H1 (cell line): ENCODE measurements at regions not wholly inside any gene's neighbourhood (a gene's known extent, or its start where the extent isn't known, plus 50 kb on each side); places are given as distances from the start of the nearest gene placed in this dataset.

ENCODE experiments used
- CTCF ChIA-PET: fragments of 300-600 bp; sonication (Branson Sonifier 250); formaldehyde crosslinking; loops from one replicate; lab custom pipeline; 2021; ENCODE audit not compliant: partially characterized antibody; lab: Charles Lee
- POLR2A ChIA-PET: fragments of 300-600 bp; sonication (Branson Sonifier 250); formaldehyde crosslinking; loops from one replicate; lab custom pipeline; 2021; ENCODE audit warnings: inconsistent platforms; ENCODE audit not compliant: partially characterized antibody; lab: Charles Lee
- DNase-seq, 2 experiments: peaks; one replicate each; pipeline versions ENCODE4 v3.0.0 to v3.0.0-alpha.2; 2010 to 2022; ENCODE audit warnings: low spot score in 2 of 2, low read depth in 1 of 2, mixed read lengths in 1 of 2
- FAIRE-seq: peaks from 2 replicates; lab custom pipeline; 2011; peaks lifted over from hg19 to GRCh38; lab: Jason Lieb, UNC
- H2AFZ ChIP-seq: 2 replicates; pipeline ENCODE4 v1.8.1; 2012; ENCODE audit warnings: low read length, inconsistent platforms
- H2AK5ac ChIP-seq: 2 replicates; pipeline ENCODE4 v1.6.1; 2013; ENCODE audit warnings: low read depth, low read length
- H2BK120ac ChIP-seq: replicated peaks from 2 replicates; pipeline ENCODE3; 2013; ENCODE audit warnings: low read depth, low read length, inconsistent platforms
- H2BK12ac ChIP-seq: 2 replicates; pipeline ENCODE4 v1.6.1; 2013; ENCODE audit warnings: low read depth, low read length
- H2BK15ac ChIP-seq: 2 replicates; pipeline ENCODE4 v1.6.1; 2013; ENCODE audit warnings: low read length
- H2BK20ac ChIP-seq: 2 replicates; pipeline ENCODE4 v1.6.1; 2013; ENCODE audit warnings: low read length
- H2BK5ac ChIP-seq: 2 replicates; pipeline ENCODE4 v1.6.1; 2013; ENCODE audit warnings: low read depth, low read length
- H3K14ac ChIP-seq: 2 replicates; pipeline ENCODE4 v1.6.1; 2013; ENCODE audit warnings: inconsistent platforms; ENCODE audit not compliant: insufficient read length
- H3K18ac ChIP-seq: 2 replicates; pipeline ENCODE4 v1.6.1; 2013; ENCODE audit warnings: low read length; ENCODE audit errors: extremely low read depth
- H3K23ac ChIP-seq: 2 replicates; pipeline ENCODE4 v1.6.1; 2013; ENCODE audit warnings: inconsistent platforms; ENCODE audit not compliant: insufficient read length
- H3K23me2 ChIP-seq: 2 replicates; pipeline ENCODE4 v1.6.1; 2013; ENCODE audit warnings: low read depth, low read length
- H3K27ac ChIP-seq: 2 replicates; pipeline ENCODE4 v1.6.1; 2011; ENCODE audit warnings: low read depth, low read length, inconsistent platforms
- H3K27me3 ChIP-seq, 4 experiments: replicated peaks in 1 of 4; 1 replicate in 1 of 4; 2 replicates in 3 of 4; pipeline versions ENCODE4 v1.6.1 to v1.8.1; 2011 to 2013; ENCODE audit warnings: low read length in 3 of 4, mild to moderate bottlenecking in 3 of 4, inconsistent platforms in 2 of 4, mixed read lengths in 2 of 4, moderate library complexity in 1 of 4; ENCODE audit not compliant: control insufficient read depth in 3 of 4, insufficient read depth in 3 of 4; ENCODE audit errors: extremely low read depth in 1 of 4
- H3K36me3 ChIP-seq, 4 experiments: 2 replicates each; pipeline versions ENCODE4 v1.6.1 to v1.8.1; 2011 to 2013; ENCODE audit warnings: mild to moderate bottlenecking in 4 of 4, low read length in 3 of 4, moderate library complexity in 2 of 4, control low read depth in 1 of 4, inconsistent platforms in 1 of 4; ENCODE audit not compliant: insufficient read depth in 4 of 4, control insufficient read depth in 2 of 4
- H3K4ac ChIP-seq: replicated peaks from 2 replicates; pipeline ENCODE3; 2013; ENCODE audit warnings: low read length, low read depth, mixed read lengths, inconsistent platforms; ENCODE audit not compliant: insufficient read length
- H3K4me1 ChIP-seq, 4 experiments: replicated peaks in 1 of 4; 1 replicate in 1 of 4; 2 replicates in 3 of 4; pipeline versions ENCODE4 v1.6.1 to v1.8.1; 2011 to 2013; ENCODE audit warnings: low read length in 3 of 4, inconsistent platforms in 2 of 4, mixed read lengths in 1 of 4; ENCODE audit not compliant: insufficient read depth in 4 of 4, control insufficient read depth in 3 of 4
- H3K4me2 ChIP-seq, 2 experiments: 2 replicates each; pipeline versions ENCODE4 v1.6.1 to v1.8.1; 2011 to 2013; ENCODE audit warnings: low read depth in 2 of 2, low read length in 2 of 2, control low read depth in 1 of 2, inconsistent platforms in 1 of 2, mild to moderate bottlenecking in 1 of 2; ENCODE audit not compliant: insufficient read depth in 1 of 2
- H3K4me3 ChIP-seq, 4 experiments: fragments of 200-600, 300-600 bp in 1 of 4; sonication (generic), shearing (Covaris generic), sonication (Bioruptor Twin) in 1 of 4; 2 replicates each; pipeline versions ENCODE4 v1.5.1 to v1.8.1; 2011 to 2016; ENCODE audit warnings: low read length in 4 of 4, low read depth in 3 of 4, control low read depth in 2 of 4, inconsistent platforms in 2 of 4, mild to moderate bottlenecking in 2 of 4, mixed read lengths in 1 of 4, moderate library complexity in 1 of 4; ENCODE audit not compliant: insufficient read depth in 2 of 4; ENCODE audit errors: extremely low read depth in 1 of 4
- H3K56ac ChIP-seq: replicated peaks from 2 replicates; pipeline ENCODE3; 2013; ENCODE audit warnings: low read depth, mild to moderate bottlenecking, mixed read lengths, low read length, inconsistent platforms; ENCODE audit not compliant: insufficient read length
- H3K79me1 ChIP-seq: 2 replicates; pipeline ENCODE4 v1.6.1; 2013; ENCODE audit warnings: low read depth, low read length, control low read depth
- H3K79me2 ChIP-seq, 2 experiments: 2 replicates each; pipeline versions ENCODE4 v1.6.1 to v1.8.1; 2012 to 2013; ENCODE audit warnings: low read length in 2 of 2, mild to moderate bottlenecking in 2 of 2, inconsistent platforms in 1 of 2; ENCODE audit not compliant: insufficient read depth in 2 of 2, control insufficient read depth in 1 of 2
- H3K9ac ChIP-seq, 4 experiments: replicated peaks in 1 of 4; 1 replicate in 1 of 4; 2 replicates in 3 of 4; pipeline versions ENCODE4 v1.6.1 to v1.8.1; 2011 to 2013; ENCODE audit warnings: low read depth in 3 of 4, low read length in 3 of 4, control low read depth in 2 of 4, mild to moderate bottlenecking in 2 of 4, moderate library complexity in 2 of 4, inconsistent platforms in 1 of 4; ENCODE audit errors: extremely low read depth in 1 of 4
- H3K9me3 ChIP-seq, 2 experiments: 2 replicates each; pipeline versions ENCODE4 v1.6.1 to v1.8.1; 2012 to 2013; ENCODE audit warnings: mild to moderate bottlenecking in 2 of 2, moderate library complexity in 2 of 2, control low read depth in 1 of 2, inconsistent platforms in 1 of 2, low read depth in 1 of 2, low read length in 1 of 2, mixed read lengths in 1 of 2; ENCODE audit not compliant: insufficient read depth in 2 of 2
- H4K20me1 ChIP-seq, 2 experiments: replicated peaks in 1 of 2; 2 replicates each; pipeline versions ENCODE3 to v1.8.1; 2011 to 2013; ENCODE audit warnings: inconsistent platforms in 2 of 2, low read length in 2 of 2, mild to moderate bottlenecking in 1 of 2; ENCODE audit not compliant: insufficient read depth in 2 of 2, control insufficient read depth in 1 of 2
- H4K5ac ChIP-seq: 2 replicates; pipeline ENCODE4 v1.6.1; 2013; ENCODE audit warnings: low read length, low read depth, mixed read lengths, inconsistent platforms; ENCODE audit not compliant: insufficient read length
- H4K8ac ChIP-seq: 2 replicates; pipeline ENCODE4 v1.8.0; 2013; ENCODE audit warnings: mild to moderate bottlenecking, moderate library complexity, low read length, inconsistent platforms; ENCODE audit not compliant: insufficient read depth; ENCODE audit errors: extremely low read depth
- H4K91ac ChIP-seq: replicated peaks from 2 replicates; pipeline ENCODE3; 2013; ENCODE audit warnings: low read length, mixed read lengths, inconsistent platforms; ENCODE audit not compliant: insufficient read length
- ASH2L ChIP-seq: fragments of 200-600, 300-600 bp; sonication (generic); IDR thresholded peaks from one replicate; pipeline ENCODE4 v1.7.1; 2017; ENCODE audit warnings: low read length
- EGR1 ChIP-seq: IDR thresholded peaks from 2 replicates; pipeline ENCODE4 v1.6.1; 2011; ENCODE audit warnings: low read depth, low read length, borderline replicate concordance
- HDAC2 ChIP-seq, 2 experiments: fragments of 300-600 bp in 1 of 2; sonication (generic) in 1 of 2; IDR thresholded peaks; 2 replicates each; pipeline ENCODE4 v1.6.1; 2011 to 2012; ENCODE audit warnings: low read depth in 2 of 2, low read length in 2 of 2, mild to moderate bottlenecking in 2 of 2, moderate library complexity in 2 of 2, borderline replicate concordance in 1 of 2, inconsistent platforms in 1 of 2
- KDM5A ChIP-seq: fragments of 200-600 bp; IDR thresholded peaks from 2 replicates; pipeline ENCODE4 v1.7.1; 2012; ENCODE audit warnings: mild to moderate bottlenecking, low read length, inconsistent platforms, mixed read lengths
- NANOG ChIP-seq: IDR thresholded peaks from 2 replicates; pipeline ENCODE4 v1.6.1; 2011; ENCODE audit warnings: low read length, low read depth, mild to moderate bottlenecking, inconsistent platforms; ENCODE audit not compliant: insufficient read depth, poor library complexity, severe bottlenecking
- RFX5 ChIP-seq: IDR thresholded peaks from 2 replicates; pipeline ENCODE4 v1.6.1; 2011; ENCODE audit warnings: low read depth, low read length, improper control_type of control experiment, borderline replicate concordance
- SAP30 ChIP-seq: fragments of 300-600 bp; sonication (generic); IDR thresholded peaks from 2 replicates; pipeline ENCODE4 v1.7.1; 2012; ENCODE audit warnings: low read length, moderate library complexity, mild to moderate bottlenecking, inconsistent platforms; ENCODE audit not compliant: insufficient read depth, insufficient replicate concordance
- SP1 ChIP-seq: IDR thresholded peaks from 2 replicates; pipeline ENCODE4 v1.6.1; 2011; ENCODE audit warnings: low read depth, low read length
- SP2 ChIP-seq: IDR thresholded peaks from 2 replicates; pipeline ENCODE4 v1.6.1; 2012; ENCODE audit warnings: mild to moderate bottlenecking, low read length, inconsistent platforms
- ZNF274 ChIP-seq: IDR thresholded peaks from 2 replicates; pipeline ENCODE4 v1.7.0; 2012; ENCODE audit warnings: low read length, borderline replicate concordance; ENCODE audit errors: extremely low read depth
- WGBS, 2 experiments: shearing (Covaris generic) in 1 of 2; methylation state at CpG; one replicate each; pipeline versions ENCODE4 v1.1.6 to v1.1.7; 2013 to 2015; ENCODE audit warnings: low lambda C conversion rate in 2 of 2, mixed read lengths in 2 of 2, inconsistent platforms in 1 of 2, low coverage in 1 of 2, missing lambda C conversion rate in 1 of 2; ENCODE audit not compliant: insufficient replicate concordance in 2 of 2, insufficient coverage in 1 of 2, insufficient read length in 1 of 2; ENCODE audit errors: extremely low coverage in 1 of 2, missing lambda C conversion rate in 1 of 2; 5-methylcytosine and 5-hydroxymethylcytosine counted together

GRCh38 chr7:49708590-49708989 is 64.8 kb upstream of the VWC2 start:
- H2AK5ac ChIP-seq = no peak overlapping the region
- no peak overlapping the region for H3K14ac ChIP-seq
- no peak overlapping the region for H4K8ac ChIP-seq
- DNase-seq (no peak), FAIRE-seq (no peak)
- H3K27me3 ChIP-seq = no peaks in the 10 kb centered on the region
- 87% methylated on average over 5 of the region's 5 CpGs; no CpG with 5 or more reads in 1 of the 2 experiments for WGBS, 2 experiments
- no peak overlapping the region for H3K4me2 ChIP-seq
- no peak overlapping the region for H3K23ac ChIP-seq
- no peaks in the 10 kb centered on the region for H3K23me2 ChIP-seq
- H2BK20ac ChIP-seq = no peak overlapping the region
- H3K18ac ChIP-seq = no peak overlapping the region
- H3K4me3 ChIP-seq = no peak overlapping the region
- no peaks in the 10 kb centered on the region for H3K4me1 ChIP-seq
- no peak overlapping the region for H3K4ac ChIP-seq
- H3K9ac ChIP-seq = no peak overlapping the region
- no peak overlapping the region for H2BK15ac ChIP-seq
- no peak overlapping the region for H4K5ac ChIP-seq
- no peak overlapping the region for H3K27ac ChIP-seq
- H3K79me2 ChIP-seq = no peaks in the 10 kb centered on the region
- no peaks in the 10 kb centered on the region for H4K20me1 ChIP-seq
- no peak overlapping the region for H2BK5ac ChIP-seq
- H3K79me1 ChIP-seq = no peaks in the 10 kb centered on the region
- no peak overlapping the region for H2BK120ac ChIP-seq
- POLR2A ChIA-PET = no interaction called here
- H2AFZ ChIP-seq = no peak overlapping the region
- no peak overlapping the region for H4K91ac ChIP-seq
- no peak overlapping the region for H2BK12ac ChIP-seq
- H3K36me3 ChIP-seq = no peaks in the 10 kb centered on the region
- no peak overlapping the region for H3K56ac ChIP-seq
- CTCF ChIA-PET = no interaction called here
- peaks cover 0 to 4% of the 10 kb centered on the region in 2 experiments; a peak in 1 of 4 replicates for H3K9me3 ChIP-seq
- TF ChIP-seq ASH2L = no peak
- no peak for TF ChIP-seq HDAC2 (IDR thresholded peaks at IDR 0.05; ENCODE audit: borderline replicate concordance in 1 of 2, low read depth in 2 of 2, low read length in 2 of 2)
- no peak for TF ChIP-seq EGR1
- no peak for TF ChIP-seq ZNF274
- no peak for TF ChIP-seq NANOG
- no peak for TF ChIP-seq KDM5A
- TF ChIP-seq SP2 = no peak
- no peak for TF ChIP-seq SAP30
- TF ChIP-seq SP1 = no peak
- TF ChIP-seq RFX5 = no peak
